ENCODE measurements at regions not wholly inside any gene's neighbourhood (a gene's known extent, or its start where the extent isn't known, plus 50 kb on each side); places are given as distances from the start of the nearest gene placed in this dataset.

GRCh38 chr3:76985645-76986044 is 54.3 kb upstream of the ROBO2 start:
- no peak for DNase-seq (ENCODE audit: low spot score)
- Mint-ChIP-seq H3K27ac (ENCODE audit: unreplicated experiment) (no peak overlapping the region), H3K36me3 (ENCODE audit: low read depth, unreplicated experiment) (no peaks in the 10 kb centered on the region), H3K4me1 (ENCODE audit: unreplicated experiment) (peaks cover 5% of the 10 kb centered on the region), H3K27me3 (ENCODE audit: unreplicated experiment) (no peaks in the 10 kb centered on the region), H3K9me3 (ENCODE audit: unreplicated experiment) (no peaks in the 10 kb centered on the region), H3K4me3 (ENCODE audit: unreplicated experiment) (no peak overlapping the region)
- TF ChIP-seq, protein P1, sequence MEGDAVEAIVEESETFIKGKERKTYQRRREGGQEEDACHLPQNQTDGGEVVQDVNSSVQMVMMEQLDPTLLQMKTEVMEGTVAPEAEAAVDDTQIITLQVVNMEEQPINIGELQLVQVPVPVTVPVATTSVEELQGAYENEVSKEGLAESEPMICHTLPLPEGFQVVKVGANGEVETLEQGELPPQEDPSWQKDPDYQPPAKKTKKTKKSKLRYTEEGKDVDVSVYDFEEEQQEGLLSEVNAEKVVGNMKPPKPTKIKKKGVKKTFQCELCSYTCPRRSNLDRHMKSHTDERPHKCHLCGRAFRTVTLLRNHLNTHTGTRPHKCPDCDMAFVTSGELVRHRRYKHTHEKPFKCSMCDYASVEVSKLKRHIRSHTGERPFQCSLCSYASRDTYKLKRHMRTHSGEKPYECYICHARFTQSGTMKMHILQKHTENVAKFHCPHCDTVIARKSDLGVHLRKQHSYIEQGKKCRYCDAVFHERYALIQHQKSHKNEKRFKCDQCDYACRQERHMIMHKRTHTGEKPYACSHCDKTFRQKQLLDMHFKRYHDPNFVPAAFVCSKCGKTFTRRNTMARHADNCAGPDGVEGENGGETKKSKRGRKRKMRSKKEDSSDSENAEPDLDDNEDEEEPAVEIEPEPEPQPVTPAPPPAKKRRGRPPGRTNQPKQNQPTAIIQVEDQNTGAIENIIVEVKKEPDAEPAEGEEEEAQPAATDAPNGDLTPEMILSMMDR (IDR thresholded peaks at IDR 0.05; ENCODE audit: unreplicated experiment), result no peak

DNA sequence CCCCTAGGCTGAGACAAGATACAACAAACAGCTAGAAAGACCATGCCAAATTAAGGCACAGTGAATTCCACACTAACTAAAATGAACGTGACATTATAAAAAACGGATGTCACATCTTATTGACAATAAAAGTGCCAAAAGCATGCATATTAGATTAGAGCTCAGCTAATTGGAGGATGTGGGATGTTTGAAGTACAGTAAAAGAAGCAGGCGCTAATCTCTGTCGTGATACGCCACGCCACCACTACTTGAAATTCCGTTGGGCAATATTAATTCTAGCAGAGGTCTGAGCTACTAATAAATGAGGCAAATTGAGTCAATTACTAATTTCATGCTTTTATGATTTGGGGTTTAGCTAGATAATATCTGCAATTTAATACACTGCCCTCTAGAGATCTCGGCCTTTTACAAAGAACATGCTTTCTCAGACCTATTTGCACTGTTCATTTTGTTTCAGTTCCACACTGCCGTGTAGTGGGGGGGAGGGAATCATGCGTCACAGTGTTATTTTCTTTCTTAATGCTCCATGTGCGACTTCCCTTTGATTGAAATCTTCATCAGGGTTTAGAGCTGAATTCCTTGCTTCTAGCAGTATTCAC is 52.9 kb upstream of the ROBO2 start:
- no peak overlapping the region for H3K4me3 Mint-ChIP-seq (ENCODE audit: unreplicated experiment)
- DNase-seq (ENCODE audit: low spot score), result no peak
- no peaks in the 10 kb centered on the region for H3K36me3 Mint-ChIP-seq (ENCODE audit: low read depth, unreplicated experiment)
- peaks cover 5% of the 10 kb centered on the region for H3K4me1 Mint-ChIP-seq (ENCODE audit: unreplicated experiment)
- H3K9me3 Mint-ChIP-seq (ENCODE audit: unreplicated experiment), result no peaks in the 10 kb centered on the region
- H3K27ac Mint-ChIP-seq (ENCODE audit: unreplicated experiment), result no peak overlapping the region
- no peaks in the 10 kb centered on the region for H3K27me3 Mint-ChIP-seq (ENCODE audit: unreplicated experiment)
- TF ChIP-seq, protein P1 (IDR thresholded peaks at IDR 0.05; ENCODE audit: unreplicated experiment), result no peak

All from endothelial cell (in vitro differentiated cells).